SK-N-SH treated with all-trans-retinoic acid at 6 μM for 48 hours (cell line): ENCODE measurements at regions not wholly inside any gene's neighbourhood (a gene's known extent, or its start where the extent isn't known, plus 50 kb on each side); places are given as distances from the start of the nearest gene placed in this dataset.

Experiments
- ATAC-seq: fragments of 200-7000 bp; cut with Tn5 transposase; 3 replicates; pipeline ENCODE4 v1.9.1; 2020; ENCODE audit warnings: mild to moderate bottlenecking, moderate library complexity
- ARNTL ChIP-seq: fragments of 450-650 bp; formaldehyde crosslinking; IDR thresholded peaks from 2 replicates; pipeline ENCODE4 v1.5.0; 2020; ENCODE audit warnings: low read depth, mild to moderate bottlenecking, moderate library complexity, borderline replicate concordance
- BACH2 ChIP-seq: fragments of 250-450 bp; sonication (Bioruptor Pico); IDR thresholded peaks from 2 replicates; pipeline ENCODE4 v1.9.0; 2021; ENCODE audit warnings: mild to moderate bottlenecking, borderline replicate concordance
- CREB5 ChIP-seq: fragments of 250-450 bp; sonication (Bioruptor Pico); IDR thresholded peaks from 2 replicates; pipeline ENCODE4 v1.5.1; 2020; ENCODE audit warnings: low read depth, mild to moderate bottlenecking, moderate library complexity
- CSDC2 ChIP-seq: fragments of 250-450 bp; sonication (Bioruptor Pico); IDR thresholded peaks from 2 replicates; pipeline ENCODE4 v1.5.0; 2020; ENCODE audit warnings: mild to moderate bottlenecking, moderate library complexity
- CSRNP3 ChIP-seq: fragments of 250-450 bp; sonication (Bioruptor Pico); IDR thresholded peaks from 2 replicates; pipeline ENCODE4 v1.5.1; 2021; ENCODE audit warnings: mild to moderate bottlenecking, moderate library complexity
- ESRRG ChIP-seq: fragments of 250-450 bp; sonication (Bioruptor Pico); IDR thresholded peaks from 2 replicates; pipeline ENCODE4 v1.6.1; 2021; ENCODE audit warnings: mild to moderate bottlenecking
- GLIS3 ChIP-seq: fragments of 250-450 bp; sonication (Bioruptor Pico); IDR thresholded peaks from 2 replicates; pipeline ENCODE4 v1.5.0; 2020; ENCODE audit warnings: mild to moderate bottlenecking, moderate library complexity
- ISL1 ChIP-seq: fragments of 250-450 bp; sonication (Bioruptor Pico); IDR thresholded peaks from 2 replicates; pipeline ENCODE4 v2.1.2; 2022; ENCODE audit warnings: mild to moderate bottlenecking, moderate library complexity
- OSR1 ChIP-seq: fragments of 250-450 bp; sonication (Bioruptor Pico); IDR thresholded peaks from 2 replicates; pipeline ENCODE4 v1.8.0; 2022; ENCODE audit warnings: moderate library complexity, mild to moderate bottlenecking, inconsistent platforms
- PATZ1 ChIP-seq: fragments of 250-450 bp; sonication (Bioruptor Pico); IDR thresholded peaks from 2 replicates; pipeline ENCODE4 v1.8.0; 2020; ENCODE audit warnings: mild to moderate bottlenecking, moderate library complexity, borderline replicate concordance
- POU6F1 ChIP-seq: fragments of 250-450 bp; sonication (Bioruptor Pico); IDR thresholded peaks from 2 replicates; pipeline ENCODE4 v1.8.0; 2021; ENCODE audit warnings: low read depth, mild to moderate bottlenecking, moderate library complexity, borderline replicate concordance
- PPARA ChIP-seq: fragments of 250-450 bp; sonication (Bioruptor Pico); IDR thresholded peaks from 2 replicates; pipeline ENCODE4 v1.5.0; 2020; ENCODE audit warnings: mild to moderate bottlenecking, borderline replicate concordance
- RARB ChIP-seq: fragments of 250-450 bp; sonication (Bioruptor Pico); IDR thresholded peaks from 2 replicates; pipeline ENCODE4 v1.8.0; 2021; ENCODE audit warnings: mild to moderate bottlenecking, moderate library complexity
- SNAI2 ChIP-seq: fragments of 250-450 bp; sonication (Bioruptor Pico); IDR thresholded peaks from 2 replicates; pipeline ENCODE4 v1.5.0; 2020; ENCODE audit warnings: mild to moderate bottlenecking, moderate library complexity
- TOX ChIP-seq: fragments of 250-450 bp; sonication (Bioruptor Pico); IDR thresholded peaks from 2 replicates; pipeline ENCODE4 v1.8.0; 2021; ENCODE audit warnings: mild to moderate bottlenecking, moderate library complexity, borderline replicate concordance
- TSHZ2 ChIP-seq: fragments of 250-450 bp; sonication (Bioruptor Pico); IDR thresholded peaks from 2 replicates; pipeline ENCODE4 v1.5.0; 2020; ENCODE audit warnings: mild to moderate bottlenecking, moderate library complexity
- ZC3H10 ChIP-seq: fragments of 250-450 bp; sonication (Bioruptor Pico); IDR thresholded peaks from 2 replicates; pipeline ENCODE4 v1.5.1; 2021; ENCODE audit warnings: mild to moderate bottlenecking, moderate library complexity
- ZFP3 ChIP-seq: fragments of 250-450 bp; sonication (Bioruptor Pico); IDR thresholded peaks from 2 replicates; pipeline ENCODE4 v1.5.0; 2020; ENCODE audit warnings: mild to moderate bottlenecking, moderate library complexity
- ZFP30 ChIP-seq: fragments of 450-650 bp; formaldehyde crosslinking; IDR thresholded peaks from 2 replicates; pipeline ENCODE4 v1.5.0; 2022; ENCODE audit warnings: mild to moderate bottlenecking, moderate library complexity
- ZNF70 ChIP-seq: fragments of 450-650 bp; formaldehyde crosslinking; IDR thresholded peaks from 2 replicates; pipeline ENCODE4 v1.5.0; 2020; ENCODE audit warnings: mild to moderate bottlenecking, moderate library complexity
- ZNF8 ChIP-seq: fragments of 450-650 bp; formaldehyde crosslinking; IDR thresholded peaks from 2 replicates; pipeline ENCODE4 v1.5.0; 2020; ENCODE audit warnings: mild to moderate bottlenecking, moderate library complexity

GRCh38 chr12:98328467-98328866 lies 186.9 kb upstream of the TMPO start (continued):
- TF ChIP-seq PATZ1 (no peak), ESRRG (no peak), BACH2 (CRISPR knock-in tag) (no peak), GLIS3 (CRISPR knock-in tag) (no peak), ZFP3 (CRISPR knock-in tag) (no peak), SNAI2 (CRISPR knock-in tag) (no peak), TOX (CRISPR knock-in tag) (no peak)
- TF ChIP-seq, all 23 proteins: peak for 0

GRCh38 chr12:98329589-98329988 lies 185.8 kb upstream of the TMPO start:
- no peak for ATAC-seq
- TF ChIP-seq ZFP30 (CRISPR knock-in tag) (no peak), CSDC2 (no peak), PPARA (CRISPR knock-in tag) (no peak), PATZ1 (no peak), OSR1 (CRISPR knock-in tag) (no peak), POU6F1 (CRISPR knock-in tag) (no peak), BACH2 (CRISPR knock-in tag) (no peak), ARNTL (CRISPR knock-in tag) (no peak), TOX (CRISPR knock-in tag) (no peak), ZC3H10 (CRISPR knock-in tag) (no peak), RARB (CRISPR knock-in tag) (no peak), CSRNP3 (no peak), ZNF8 (CRISPR knock-in tag) (no peak), ZNF70 (CRISPR knock-in tag) (no peak), GLIS3 (CRISPR knock-in tag) (no peak), TSHZ2 (CRISPR knock-in tag) (no peak), ZFP3 (CRISPR knock-in tag) (no peak), ISL1 (CRISPR knock-in tag) (no peak)

- ATAC-seq, result no peak
- TF ChIP-seq ZFP30 (CRISPR knock-in tag), result no peak
- no peak for TF ChIP-seq TSHZ2 (CRISPR knock-in tag)
- no peak for TF ChIP-seq CREB5 (CRISPR knock-in tag)
- TF ChIP-seq PPARA (CRISPR knock-in tag), result no peak
- no peak for TF ChIP-seq ZC3H10 (CRISPR knock-in tag)
- TF ChIP-seq ZNF8 (CRISPR knock-in tag), result no peak
- no peak for TF ChIP-seq SNAI2 (CRISPR knock-in tag)
- no peak for TF ChIP-seq OSR1 (CRISPR knock-in tag)
- no peak for TF ChIP-seq CSRNP3
- no peak for TF ChIP-seq ZNF70 (CRISPR knock-in tag)
- TF ChIP-seq ARNTL (CRISPR knock-in tag), result no peak
- no peak for TF ChIP-seq RARB (CRISPR knock-in tag)
- no peak for TF ChIP-seq TOX (CRISPR knock-in tag)
- no peak for TF ChIP-seq BACH2 (CRISPR knock-in tag)
Measured at GRCh38 chr12:98332642-98333041, 182.7 kb upstream of the TMPO start.
